Ishikawa (cell line): ENCODE measurements at regions not wholly inside any gene's neighbourhood (a gene's known extent, or its start where the extent isn't known, plus 50 kb on each side); places are given as distances from the start of the nearest gene placed in this dataset.

Experiments
- CEBPB ChIP-seq: IDR thresholded peaks from 2 replicates; pipeline ENCODE4 v1.6.1; 2012
- CREB1 ChIP-seq: IDR thresholded peaks from 2 replicates; pipeline ENCODE4 v1.6.1; 2012; ENCODE audit warnings: low read depth
- EGR1 ChIP-seq: IDR thresholded peaks from 2 replicates; pipeline ENCODE4 v1.6.1; 2012
- EP300 ChIP-seq: IDR thresholded peaks from 2 replicates; pipeline ENCODE4 v1.6.1; 2012; ENCODE audit warnings: borderline replicate concordance
- FOXM1 ChIP-seq: IDR thresholded peaks from 2 replicates; pipeline ENCODE4 v1.6.1; 2012; ENCODE audit warnings: low read depth, borderline replicate concordance
- NFIC ChIP-seq: IDR thresholded peaks from 2 replicates; pipeline ENCODE4 v1.6.1; 2012
- RAD21 ChIP-seq: IDR thresholded peaks from 2 replicates; pipeline ENCODE4 v1.6.1; 2012; ENCODE audit warnings: low read depth
- REST ChIP-seq: IDR thresholded peaks from 2 replicates; pipeline ENCODE4 v1.6.1; 2012; ENCODE audit warnings: low read depth, mild to moderate bottlenecking
- TAF1 ChIP-seq: IDR thresholded peaks from 2 replicates; pipeline ENCODE4 v1.6.1; 2012; ENCODE audit warnings: low read depth, mild to moderate bottlenecking
- TCF12 ChIP-seq: IDR thresholded peaks from 2 replicates; pipeline ENCODE4 v1.6.1; 2012; ENCODE audit warnings: low read depth
- TEAD4 ChIP-seq: IDR thresholded peaks from 2 replicates; pipeline ENCODE4 v1.6.1; 2012
- USF1 ChIP-seq: IDR thresholded peaks from 2 replicates; pipeline ENCODE4 v1.6.1; 2012
- YY1 ChIP-seq: IDR thresholded peaks from 2 replicates; pipeline ENCODE4 v1.6.1; 2012; ENCODE audit warnings: low read depth
- ZBTB7A ChIP-seq: IDR thresholded peaks from 2 replicates; pipeline ENCODE4 v1.6.1; 2012; ENCODE audit warnings: low read depth
- TF ChIP-seq, protein P1 (sequence below): IDR thresholded peaks from 2 replicates; pipeline ENCODE4 v1.6.1; 2012

GRCh38 chr10:64534616-64535015 is 1013.4 kb downstream of the REEP3 start:
- TF ChIP-seq RAD21, result no peak
- TF ChIP-seq TCF12, result no peak
- TF ChIP-seq FOXM1, result no peak
- TF ChIP-seq USF1, result no peak
- TF ChIP-seq CREB1, result no peak
- TF ChIP-seq TAF1, result no peak
- TF ChIP-seq TEAD4, result no peak
- no peak for TF ChIP-seq EP300
- TF ChIP-seq, protein P1, sequence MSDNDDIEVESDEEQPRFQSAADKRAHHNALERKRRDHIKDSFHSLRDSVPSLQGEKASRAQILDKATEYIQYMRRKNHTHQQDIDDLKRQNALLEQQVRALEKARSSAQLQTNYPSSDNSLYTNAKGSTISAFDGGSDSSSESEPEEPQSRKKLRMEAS, result no peak
- no peak for TF ChIP-seq EGR1
- TF ChIP-seq YY1, result no peak
- no peak for TF ChIP-seq ZBTB7A
- no peak for TF ChIP-seq REST

GRCh38 chr10:64535131-64535867 is 1014.1 kb downstream of the REEP3 start:
- TF ChIP-seq TEAD4 (no peak), CREB1 (no peak)
- TF ChIP-seq, protein P1, result no peak

- TF ChIP-seq TCF12 (no peak), FOXM1 (no peak), EGR1 (no peak), TEAD4 (no peak), CEBPB (no peak), TAF1 (no peak), EP300 (no peak), NFIC (no peak), RAD21 (no peak), USF1 (no peak)
- TF ChIP-seq, protein P1, result no peak
These were observed 1015.9 kb downstream of the REEP3 start for GRCh38 chr10:64537112-64537511.

GRCh38 chr10:64537928-64538327 is 1016.7 kb downstream of the REEP3 start:
- TF ChIP-seq TEAD4 (no peak), TAF1 (no peak), USF1 (no peak), RAD21 (no peak), CEBPB (no peak), YY1 (no peak), CREB1 (no peak), REST (no peak), EGR1 (no peak), FOXM1 (no peak), NFIC (no peak), TCF12 (no peak), ZBTB7A (no peak), EP300 (no peak)
- TF ChIP-seq, protein P1, result no peak

DNA sequence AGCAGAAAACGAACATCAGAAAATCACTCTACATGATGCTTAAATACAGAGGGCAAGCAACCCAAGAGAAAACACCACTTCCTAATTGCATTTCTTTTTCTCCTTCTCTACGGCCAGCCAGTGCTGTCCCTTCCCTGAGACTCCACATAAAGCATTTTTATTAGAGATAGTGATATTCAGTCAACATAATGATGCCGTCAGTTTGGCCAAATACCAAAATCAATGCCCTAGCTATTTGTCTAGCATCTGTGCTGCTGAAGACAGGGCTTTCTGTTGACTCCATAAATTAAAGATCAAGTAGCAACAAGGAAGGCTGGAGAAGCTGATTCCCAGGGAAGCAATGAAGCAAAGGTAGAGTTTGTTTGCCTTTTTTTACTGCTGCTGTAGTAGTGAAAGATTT is 1024.9 kb downstream of the REEP3 start:
- TF ChIP-seq YY1 (no peak), EGR1 (no peak), TAF1 (no peak)

- TF ChIP-seq CREB1, result no peak
- TF ChIP-seq EGR1, result no peak
- no peak for TF ChIP-seq REST
- TF ChIP-seq NFIC, result no peak
- TF ChIP-seq CEBPB, result no peak
- TF ChIP-seq YY1, result no peak
- TF ChIP-seq TCF12, result no peak
- no peak for TF ChIP-seq ZBTB7A
- TF ChIP-seq RAD21, result no peak
- no peak for TF ChIP-seq TEAD4
- no peak for TF ChIP-seq TAF1
- TF ChIP-seq USF1, result no peak
- TF ChIP-seq FOXM1, result no peak
- TF ChIP-seq EP300, result no peak
These were observed 1026.0 kb downstream of the REEP3 start for GRCh38 chr10:64547168-64547567.
